Uterus (tissue), 2 donors: ENCODE measurements at regions not wholly inside any gene's neighbourhood (a gene's known extent, or its start where the extent isn't known, plus 50 kb on each side); places are given as distances from the start of the nearest gene placed in this dataset.

Experiments used
- CTCF ChIP-seq, 4 experiments: fragments of 200-600 bp in 2 of 4; fragments of 450-650 bp in 2 of 4; sonication (generic) in 2 of 4; IDR thresholded peaks; one replicate each; pipeline ENCODE4 v1.5.1; 2016 to 2019; ENCODE audit warnings: antibody characterized with exemption in 4 of 4, mild to moderate bottlenecking in 2 of 4, moderate library complexity in 1 of 4
- POLR2A ChIP-seq, 2 donors: fragments of 450-650 bp; IDR thresholded peaks; one replicate each; pipeline ENCODE4 v1.6.1; 2016; ENCODE audit warnings: antibody characterized with exemption in 2 of 2, mild to moderate bottlenecking in 1 of 2, moderate library complexity in 1 of 2

- TF ChIP-seq CTCF (IDR thresholded peaks at IDR 0.05) (no peak), POLR2A (IDR thresholded peaks at IDR 0.05) (no peak)
These were observed 531.2 kb downstream of the KCNA4 start for GRCh38 chr11:29485641-29486040.
